Midbrain (tissue), 1 donor: ENCODE measurements at regions not wholly inside any gene's neighbourhood (a gene's known extent, or its start where the extent isn't known, plus 50 kb on each side); places are given as distances from the start of the nearest gene placed in this dataset.
"Not testable (repeated sequence)": the region's sequence is repeated elsewhere in the genome, so short reads cannot be mapped to it uniquely, and the experiment has no call there.

Experiments used
- DNase-seq: peaks from one replicate; lab custom pipeline; 2025; lab: John Stamatoyannopoulos, UW

DNA sequence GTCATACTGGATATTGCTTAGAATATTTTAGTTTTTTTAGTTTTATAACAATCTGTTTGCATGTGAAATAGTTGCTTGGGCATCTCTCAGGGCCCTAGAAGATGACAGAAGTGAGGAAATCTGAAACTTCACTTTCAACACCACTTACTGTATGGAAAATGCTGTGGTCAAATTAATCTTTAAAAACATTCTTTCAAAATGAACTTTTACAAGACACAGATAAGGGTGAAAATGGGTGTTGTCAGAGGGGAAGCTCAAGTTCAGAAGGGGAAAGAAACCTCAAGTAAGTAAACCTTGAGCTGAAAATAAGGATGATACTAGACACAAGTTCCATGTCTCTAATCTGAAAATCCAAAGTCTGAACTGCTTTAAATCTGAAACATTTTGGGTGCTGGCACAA is 1840.1 kb upstream of the RAG2 start:
- no peak for DNase-seq

DNA sequence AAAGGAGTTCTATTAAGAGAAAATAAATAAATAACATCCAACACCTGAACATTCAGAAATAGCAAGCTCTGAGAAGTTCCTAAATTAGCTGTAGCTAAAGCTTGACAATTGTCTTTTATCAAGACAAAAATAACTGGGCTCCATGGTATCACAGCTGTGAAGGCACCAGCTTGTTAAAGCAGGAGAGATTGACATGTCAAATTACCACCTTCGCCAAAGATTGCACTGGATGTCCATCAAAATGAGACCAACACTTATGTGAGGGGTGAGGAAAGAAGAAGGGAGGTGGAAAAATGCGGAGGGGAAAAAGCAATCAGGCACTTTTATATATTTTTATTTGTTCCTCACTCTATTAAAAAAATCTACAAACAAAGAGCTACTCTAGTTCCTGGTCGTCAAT is 1827.5 kb upstream of the RAG2 start:
- no peak for DNase-seq

DNA sequence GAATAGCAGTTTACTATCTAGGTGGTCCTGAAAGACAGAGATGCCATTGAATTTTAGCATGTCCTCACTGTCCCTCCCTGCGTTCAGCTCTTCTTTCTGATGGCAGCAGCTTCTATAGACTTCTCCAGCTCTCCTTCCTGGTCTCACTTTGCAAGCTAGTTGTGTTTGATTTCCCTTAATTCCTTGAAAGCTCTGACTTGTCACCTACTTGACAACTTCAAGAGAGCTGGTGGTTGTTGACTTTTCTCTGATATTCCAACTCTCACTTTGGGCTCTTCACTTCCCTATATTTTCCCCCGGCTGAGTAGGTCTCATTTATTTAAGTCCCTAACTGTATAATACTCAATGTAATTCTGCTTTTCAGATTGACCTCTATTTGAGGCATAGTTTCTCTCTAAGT is 1825.0 kb upstream of the RAG2 start:
- no peak for DNase-seq

DNA sequence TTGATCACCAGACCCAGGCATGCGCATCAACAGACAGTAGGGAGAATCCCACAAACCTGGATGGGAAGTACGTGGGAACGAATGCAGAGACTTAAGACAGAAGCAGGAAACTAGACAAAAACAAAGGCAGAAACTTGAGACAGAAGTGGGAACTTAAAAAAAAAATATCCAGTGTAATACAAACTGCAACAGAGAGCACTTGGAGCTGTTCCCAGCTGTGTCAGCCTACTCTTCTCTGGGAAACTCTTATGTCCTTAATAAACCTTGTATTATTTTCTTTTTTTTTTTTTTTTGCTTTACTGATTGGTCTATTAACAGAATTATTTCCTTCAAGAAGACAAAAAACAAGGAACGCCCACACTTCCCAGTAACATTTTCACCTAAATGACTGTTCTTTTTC is 1818.1 kb upstream of the RAG2 start:
- no peak for DNase-seq

DNA sequence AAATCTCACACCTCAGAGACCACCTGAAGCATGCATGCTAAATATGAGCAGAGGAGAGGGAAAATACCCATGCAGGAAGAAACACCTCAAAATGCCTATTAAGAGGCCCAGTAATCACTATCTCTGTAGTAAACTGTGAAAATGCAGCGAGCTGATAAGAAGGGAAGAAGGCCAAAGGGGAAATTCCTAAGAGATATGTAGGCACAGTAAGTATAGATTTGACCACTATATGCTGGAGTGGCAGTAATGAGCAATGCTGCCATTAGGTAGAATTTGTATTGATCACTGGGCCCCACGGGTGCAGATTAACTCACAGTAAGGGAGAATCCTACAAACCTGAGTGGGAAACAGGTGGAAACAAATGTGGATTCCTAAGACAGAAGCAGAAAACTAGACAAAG is 1813.1 kb upstream of the RAG2 start:
- no peak for DNase-seq

DNA sequence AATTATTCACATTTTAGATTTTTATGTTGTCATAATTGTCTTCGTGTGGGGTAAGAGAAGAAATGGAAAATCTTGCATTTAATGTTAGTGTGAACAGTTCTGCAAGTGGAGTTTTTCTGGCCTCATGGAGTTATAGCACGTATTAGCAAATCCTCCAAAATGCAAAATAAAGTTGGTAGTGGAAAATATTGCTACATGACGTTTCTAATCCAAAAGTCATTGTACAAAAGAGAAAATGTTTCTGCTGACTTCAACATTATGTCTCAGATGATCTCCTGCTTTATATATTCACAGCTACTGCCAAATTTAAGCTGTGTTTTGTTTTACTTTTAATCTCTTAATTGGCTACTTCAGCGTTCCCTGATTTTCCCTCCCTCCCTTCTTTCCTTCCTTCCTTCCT is 1804.0 kb upstream of the RAG2 start:
- DNase-seq: no peak

DNA sequence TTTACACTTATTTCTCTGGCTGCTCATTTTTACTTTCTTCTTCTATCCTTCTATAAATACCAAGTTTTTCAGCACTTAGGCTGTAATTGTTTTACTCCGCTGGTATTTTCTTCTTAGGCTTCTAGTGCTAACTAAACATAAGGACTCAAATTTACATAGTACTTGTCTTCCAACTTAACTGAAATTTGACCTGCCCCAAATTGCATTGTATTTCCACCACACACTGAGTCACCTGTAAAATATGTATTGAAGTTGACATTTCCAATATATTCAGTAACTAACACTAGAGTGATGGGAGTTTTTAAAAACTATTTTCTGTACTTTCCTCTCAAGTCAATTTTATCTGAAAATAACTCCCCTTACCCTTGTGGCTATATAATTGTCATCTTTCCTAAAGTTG is 1794.1 kb upstream of the RAG2 start:
- no peak for DNase-seq

DNA sequence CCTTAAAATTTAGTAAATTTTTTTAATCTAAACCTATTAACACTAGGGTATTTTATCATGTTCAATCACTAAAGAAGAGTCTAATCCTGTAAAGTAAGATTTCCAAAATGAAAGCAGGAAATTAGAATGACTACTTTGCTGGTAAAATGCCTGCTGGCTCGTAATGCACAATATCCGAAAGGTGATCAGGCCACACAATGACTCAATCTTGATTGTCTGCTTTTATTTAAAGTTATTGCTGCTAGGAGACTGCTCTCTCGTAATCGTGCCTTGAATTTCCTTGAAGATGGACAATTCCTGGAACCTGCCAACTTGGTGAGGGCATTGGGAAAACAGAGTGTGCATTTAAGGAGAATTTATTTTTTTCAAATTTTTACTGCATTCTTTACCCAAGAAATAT is 1786.5 kb upstream of the RAG2 start:
- DNase-seq: no peak

DNA sequence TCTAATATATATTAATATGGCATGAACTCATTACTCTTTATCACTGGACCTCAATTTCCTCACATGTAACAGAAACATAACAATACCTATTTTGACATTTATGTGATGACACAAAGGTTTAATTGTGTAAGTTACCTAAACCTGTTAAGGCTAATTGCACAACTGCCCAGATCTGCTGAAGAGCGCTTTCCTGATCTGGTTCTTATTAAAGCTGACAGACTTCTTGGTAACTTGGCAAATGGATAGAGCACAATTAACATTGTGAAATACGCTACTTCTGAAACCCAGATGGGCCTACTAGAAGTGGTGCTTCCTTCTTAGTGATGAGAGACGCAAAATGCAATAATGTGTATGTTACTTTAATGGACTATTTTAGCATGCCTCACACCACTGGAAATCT is 1767.2 kb upstream of the RAG2 start:
- DNase-seq: no peak

DNA sequence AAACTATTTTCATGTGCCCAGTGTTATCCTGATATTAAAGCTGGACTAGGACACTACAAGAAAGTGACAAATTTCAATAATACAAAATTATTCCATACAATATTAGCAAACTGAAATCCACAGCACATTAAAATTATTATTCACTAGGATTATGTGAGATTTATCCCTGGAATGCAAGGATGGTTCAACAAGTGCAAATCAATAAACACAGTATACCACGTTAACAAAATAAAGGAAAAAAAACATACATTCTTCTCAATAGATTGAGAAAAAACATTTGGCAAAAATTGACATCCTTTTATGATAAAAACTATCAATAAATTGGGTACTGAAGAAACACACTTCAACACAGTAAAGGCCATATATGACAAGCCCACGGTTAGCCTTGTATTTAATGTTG is 1758.2 kb upstream of the RAG2 start:
- no peak for DNase-seq

DNA sequence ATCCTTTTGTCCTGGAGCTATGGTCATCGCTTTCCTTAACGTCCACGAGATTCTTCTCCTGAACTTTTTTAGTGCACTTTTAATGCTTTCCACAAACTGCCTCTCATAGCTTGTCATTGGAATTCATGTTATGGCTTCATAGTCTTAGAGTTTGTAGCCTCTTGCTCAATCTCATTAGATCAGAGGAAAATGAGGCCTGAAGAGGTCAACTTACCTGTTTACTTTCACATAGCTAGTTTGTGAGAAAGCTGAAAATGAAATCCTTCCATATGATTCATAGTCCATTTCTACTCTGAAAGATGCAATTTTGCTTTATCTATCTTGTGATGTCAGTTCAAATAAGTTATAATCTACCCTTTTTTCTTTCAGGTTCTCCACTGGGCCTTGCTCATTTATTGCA is 1747.2 kb upstream of the RAG2 start:
- DNase-seq: no peak

DNA sequence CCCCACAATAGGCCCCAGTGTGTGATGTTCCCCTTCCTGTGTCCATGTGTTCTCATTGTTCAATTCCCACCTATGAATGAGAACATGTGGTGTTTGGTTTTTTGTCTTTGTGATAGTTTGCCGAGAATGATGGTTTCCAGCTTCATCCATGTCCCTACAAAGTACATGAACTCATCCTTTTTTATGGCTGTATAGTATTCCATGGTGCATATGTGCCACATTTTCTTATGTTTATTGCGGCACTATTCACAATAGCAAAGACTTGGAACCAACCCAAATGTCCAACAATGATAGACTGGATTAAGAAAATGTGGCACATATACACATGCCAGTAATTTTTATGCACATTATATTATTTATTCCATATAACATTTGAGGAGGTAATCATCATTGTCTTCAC is 1743.6 kb upstream of the RAG2 start:
- DNase-seq: not testable (repeated sequence)

DNA sequence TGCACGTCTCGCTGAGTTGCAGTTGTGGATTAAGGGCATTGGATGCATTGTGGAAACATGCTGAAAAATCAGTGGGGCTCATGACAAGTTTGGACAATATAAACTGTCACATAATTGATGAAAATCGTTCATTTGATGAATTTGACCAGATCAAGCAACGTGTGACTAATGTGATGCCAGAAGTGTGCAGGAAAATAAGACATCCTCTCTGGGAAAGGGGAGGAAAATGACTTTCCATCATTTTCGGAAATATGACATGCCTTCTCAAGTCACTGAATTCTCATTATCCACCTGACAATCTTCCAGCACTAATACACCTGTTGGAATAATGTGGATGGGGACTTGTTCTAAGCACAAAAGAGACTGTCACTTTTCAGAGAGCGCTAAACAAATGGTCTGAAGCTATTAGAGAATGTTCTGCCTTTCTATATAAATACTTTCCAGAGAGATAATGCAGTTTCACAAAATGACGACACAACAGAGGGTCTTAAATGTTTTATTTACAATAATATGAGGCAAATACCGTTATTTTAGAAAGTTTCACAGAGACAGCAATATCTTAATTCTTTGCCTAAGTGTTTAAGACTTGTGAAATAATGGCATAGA is 1741.9 kb upstream of the RAG2 start:
- DNase-seq: no peak

DNA sequence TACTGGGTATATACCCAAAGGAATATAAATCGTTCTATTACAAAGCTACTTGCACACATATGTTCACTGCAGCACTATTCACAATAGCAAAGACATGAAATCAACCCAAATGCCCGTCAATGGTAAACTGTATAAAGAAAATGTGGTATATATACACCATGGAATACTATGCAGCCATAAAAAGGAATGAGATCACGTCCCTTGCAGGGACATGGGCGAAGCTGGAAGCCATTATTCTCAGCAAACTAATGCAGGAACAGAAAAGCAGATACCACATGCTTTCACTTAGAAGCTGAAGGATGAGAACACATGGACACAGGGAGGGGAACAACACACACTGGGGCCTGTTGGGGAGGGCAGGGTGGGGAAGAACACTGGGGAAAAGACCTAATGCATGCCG is 1740.0 kb upstream of the RAG2 start:
- not testable (repeated sequence) for DNase-seq

DNA sequence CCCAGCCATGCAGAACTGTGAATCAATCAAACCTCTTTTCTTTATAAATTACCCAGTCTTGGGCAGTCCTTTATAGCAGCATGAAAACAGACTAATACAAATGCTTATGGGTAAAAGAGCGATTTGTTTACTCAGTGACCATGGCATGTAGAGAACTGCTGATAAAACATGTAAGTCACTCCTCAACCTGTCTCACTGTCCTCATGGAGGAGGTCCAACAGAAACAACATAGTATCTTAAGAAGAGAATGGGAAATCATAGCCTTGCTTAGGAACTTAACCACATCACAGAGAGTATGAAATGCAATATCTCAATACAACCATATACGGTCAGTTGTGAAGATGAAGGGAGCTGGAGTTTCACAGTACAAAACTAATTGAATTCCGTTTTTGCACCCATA is 1734.0 kb upstream of the RAG2 start:
- no peak for DNase-seq

DNA sequence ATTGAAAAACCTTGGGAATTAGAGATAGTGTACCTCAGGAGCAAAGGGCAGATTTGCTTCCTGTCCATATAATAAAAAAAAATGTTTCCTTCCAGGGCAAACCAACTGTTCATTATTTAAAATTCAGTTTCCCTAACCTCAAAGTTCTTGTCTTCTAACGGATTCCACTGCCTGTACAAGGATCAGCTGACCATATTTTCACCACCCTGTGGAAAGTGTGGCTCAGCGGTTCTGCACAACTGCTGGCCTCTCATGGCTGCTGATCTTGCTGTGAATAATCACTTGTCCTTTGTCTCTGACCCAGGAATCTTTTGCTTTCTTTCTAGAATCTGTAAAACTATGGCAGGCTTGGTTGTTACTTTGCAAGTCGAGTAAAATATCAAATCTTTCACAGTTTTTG is 1732.5 kb upstream of the RAG2 start:
- no peak for DNase-seq

DNA sequence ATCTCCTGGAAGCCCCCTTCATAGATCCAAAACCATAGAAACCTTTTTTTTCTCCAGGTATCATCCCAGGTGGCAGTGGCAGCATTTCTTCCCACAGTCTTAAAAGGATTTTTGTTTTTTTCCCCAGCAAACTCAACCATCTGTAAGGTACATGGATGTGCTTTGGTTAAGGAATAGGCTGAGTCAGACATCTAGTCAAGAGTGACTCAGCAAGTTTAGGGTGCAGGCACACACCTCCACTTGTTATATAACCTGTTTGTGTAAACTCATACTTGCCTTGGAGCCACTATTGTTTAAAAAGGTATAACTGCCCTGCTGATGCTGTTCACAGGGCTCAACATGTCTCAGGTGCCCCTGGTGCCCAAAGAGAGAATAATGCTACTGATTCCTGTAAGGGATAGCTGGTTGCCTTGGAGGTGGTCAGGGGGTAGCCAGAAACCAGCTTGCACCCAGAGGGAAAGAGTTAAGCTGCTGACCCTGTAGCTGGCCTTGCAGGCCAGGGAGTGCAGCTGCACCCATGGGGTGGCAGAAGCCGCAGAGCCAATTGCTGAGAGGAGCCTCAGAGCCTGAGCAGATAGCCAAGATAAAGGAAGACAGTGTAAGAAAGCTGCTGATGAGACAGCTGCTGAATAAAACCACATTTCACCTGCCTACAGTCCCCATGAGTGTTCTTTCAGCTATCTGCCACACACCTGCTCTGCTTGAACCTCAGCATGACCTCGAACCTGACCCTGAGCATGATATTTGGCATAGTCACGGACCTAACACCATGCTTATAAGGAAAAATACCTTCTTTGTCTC is 1726.1 kb upstream of the RAG2 start:
- DNase-seq: no peak

DNA sequence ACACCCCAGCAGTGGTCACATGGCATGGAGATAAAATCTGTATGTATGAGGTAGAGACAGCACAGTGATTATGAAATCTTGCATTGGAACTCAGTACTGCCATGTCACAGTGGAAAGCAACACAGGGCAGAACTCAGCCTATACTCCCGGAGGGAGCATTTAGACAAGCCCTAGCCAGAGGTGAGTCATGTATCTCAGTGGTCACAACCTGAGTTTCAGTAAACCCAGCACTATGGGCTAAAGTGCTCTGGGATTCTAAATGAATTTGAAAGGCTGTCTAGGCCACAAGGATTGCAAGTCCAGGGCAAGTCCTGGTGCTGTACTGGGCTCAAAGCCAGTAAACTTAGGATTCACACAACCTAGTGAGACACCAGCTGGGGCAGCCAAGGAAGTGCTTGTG is 1717.1 kb upstream of the RAG2 start:
- no peak for DNase-seq

DNA sequence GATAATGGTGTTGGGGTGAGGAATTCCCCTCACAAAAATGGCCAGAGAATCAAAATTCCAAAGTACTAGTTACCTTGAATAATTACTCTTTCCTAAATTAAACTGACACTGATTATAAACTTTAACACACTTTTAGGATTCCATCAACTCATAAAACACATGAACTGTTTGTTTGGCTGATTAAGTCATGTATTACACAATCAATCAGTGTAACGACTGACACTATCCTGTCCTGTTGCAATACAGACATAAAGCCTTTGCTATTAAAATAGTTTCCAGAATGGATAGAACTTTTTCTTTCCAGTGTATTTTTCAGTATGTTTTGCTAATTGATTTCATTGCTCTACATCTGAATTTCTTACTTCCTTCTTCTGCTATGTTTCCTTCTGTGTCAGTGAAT is 1709.4 kb upstream of the RAG2 start:
- no peak for DNase-seq

DNA sequence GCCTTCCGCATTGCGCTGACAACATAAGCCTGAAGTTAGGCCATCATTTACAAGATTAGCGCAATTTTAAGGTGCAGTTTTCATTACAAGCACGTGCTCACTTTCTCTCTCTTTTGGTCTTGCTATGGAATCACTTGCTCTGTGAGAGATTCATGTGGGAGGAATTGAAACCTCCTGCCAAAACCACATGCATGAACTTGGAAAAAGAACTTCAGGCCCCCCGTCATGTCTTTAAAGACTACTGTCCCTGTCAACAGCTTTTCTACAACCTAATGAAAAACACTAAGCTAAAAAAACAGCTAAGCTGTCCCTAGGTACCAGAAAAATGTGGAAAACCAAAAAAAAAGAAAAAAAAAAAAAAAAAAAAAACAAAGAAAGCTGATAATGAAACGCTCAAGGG is 1707.6 kb upstream of the RAG2 start:
- no peak for DNase-seq

DNA sequence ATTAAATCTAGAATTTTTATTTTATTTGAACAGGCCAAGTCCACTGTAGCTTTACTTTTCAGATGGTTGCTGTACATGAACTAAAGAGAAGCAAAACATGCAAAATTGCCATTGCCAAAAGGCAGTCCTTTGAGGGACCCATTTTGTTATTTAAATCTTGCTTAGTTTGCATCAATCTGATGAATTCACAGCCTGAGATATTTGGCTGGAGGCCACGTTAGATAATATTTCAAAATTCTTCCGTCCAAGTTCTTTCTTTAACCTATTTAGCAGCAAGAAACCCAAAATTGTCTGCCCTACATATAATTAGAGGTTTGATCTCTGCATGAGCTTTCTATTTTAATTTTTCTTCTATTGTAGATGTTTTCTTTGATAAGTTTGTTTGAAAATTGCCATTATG is 1706.9 kb upstream of the RAG2 start:
- no peak for DNase-seq

DNA sequence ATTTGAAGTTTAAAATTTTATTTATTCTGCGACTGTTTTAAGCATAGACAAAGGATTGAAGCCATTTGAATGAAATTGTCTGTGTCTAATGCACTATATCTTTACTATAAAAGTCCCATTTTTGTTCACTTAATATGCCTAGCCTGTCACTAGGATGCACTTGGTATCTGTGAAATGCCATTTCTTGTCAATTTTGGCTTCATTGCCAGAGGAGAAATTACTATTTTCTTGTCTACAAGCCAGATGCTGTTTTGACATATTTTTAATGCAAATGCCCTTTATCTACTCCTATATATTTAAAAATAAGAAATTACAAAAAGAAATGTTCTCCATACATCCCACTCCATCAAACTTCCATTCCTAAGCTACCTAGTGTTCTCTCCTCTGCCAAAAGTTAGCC is 1704.5 kb upstream of the RAG2 start:
- DNase-seq: no peak

DNA sequence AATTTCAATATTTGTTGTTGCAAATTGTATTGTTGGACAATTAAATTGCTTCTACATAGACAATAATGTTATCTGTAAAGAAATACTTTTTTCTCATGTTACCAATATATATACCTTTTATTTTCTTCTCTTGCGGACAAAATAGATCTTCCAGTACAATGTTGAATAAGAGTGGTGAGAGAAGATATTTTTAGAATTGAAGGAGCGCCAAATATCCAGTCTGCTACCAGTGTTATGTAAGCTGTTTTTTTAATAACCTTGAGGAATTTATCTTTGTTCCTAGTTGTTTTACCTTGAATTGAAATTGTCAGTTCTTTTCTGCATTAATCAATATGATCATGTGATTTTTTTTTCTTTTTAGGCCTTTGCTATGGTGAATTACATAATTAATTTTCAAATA is 1702.5 kb upstream of the RAG2 start:
- no peak for DNase-seq

DNA sequence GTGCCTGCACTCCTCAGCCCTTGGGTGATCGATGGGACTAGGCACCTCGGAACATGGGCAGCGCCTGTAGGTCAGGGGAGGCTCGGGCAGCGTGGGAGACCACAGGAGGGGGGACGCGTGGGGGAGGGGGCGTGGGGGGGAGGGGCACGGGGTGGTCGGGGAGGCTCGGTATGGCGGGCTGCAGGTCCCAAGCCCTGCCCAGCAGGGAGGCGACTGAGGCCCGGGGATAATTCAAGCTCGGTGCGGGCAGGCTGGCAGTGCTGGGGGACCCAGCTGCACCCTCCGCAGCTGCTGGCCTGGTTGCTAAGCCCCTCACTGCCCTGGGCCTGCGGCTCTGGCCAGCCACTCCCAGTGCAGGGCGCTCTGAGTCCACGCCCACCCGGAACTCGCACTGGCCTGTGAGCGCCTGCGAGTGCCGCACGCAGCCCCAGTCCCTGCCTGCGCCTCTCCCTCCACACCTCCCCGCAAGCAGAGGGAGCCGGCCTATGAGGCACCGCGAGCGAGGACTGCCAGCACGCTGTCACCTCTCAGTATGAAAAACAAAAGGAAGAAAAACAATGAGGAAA is 1698.3 kb upstream of the RAG2 start:
- no peak for DNase-seq
